Osteocyte (in vitro differentiated cells): ENCODE measurements at regions not wholly inside any gene's neighbourhood (a gene's known extent, or its start where the extent isn't known, plus 50 kb on each side); places are given as distances from the start of the nearest gene placed in this dataset.
A peak's percentile ranks its signal among the peaks of the same experiment; 100 is the strongest.

Experiments used
- DNase-seq: peaks from one replicate; pipeline ENCODE4 v3.0.0; 2021; ENCODE audit warnings: mixed read lengths; ENCODE audit not compliant: unreplicated experiment; ENCODE audit errors: extremely low spot score
- H3K27ac Mint-ChIP-seq: one replicate; pipeline ENCODE4 v1.8.0; 2021; ENCODE audit warnings: mild to moderate bottlenecking, mixed read lengths; ENCODE audit not compliant: unreplicated experiment
- H3K27me3 Mint-ChIP-seq: one replicate; pipeline ENCODE4 v1.8.0; 2021; ENCODE audit warnings: mixed read lengths; ENCODE audit not compliant: unreplicated experiment
- H3K36me3 Mint-ChIP-seq: one replicate; pipeline ENCODE4 v1.8.0; 2021; ENCODE audit warnings: mixed read lengths; ENCODE audit not compliant: unreplicated experiment
- H3K4me1 Mint-ChIP-seq: one replicate; pipeline ENCODE4 v1.8.0; 2021; ENCODE audit warnings: mixed read lengths; ENCODE audit not compliant: unreplicated experiment
- H3K4me3 Mint-ChIP-seq: one replicate; pipeline ENCODE4 v1.8.0; 2021; ENCODE audit warnings: mild to moderate bottlenecking, moderate library complexity, mixed read lengths; ENCODE audit not compliant: unreplicated experiment
- H3K9me3 Mint-ChIP-seq: one replicate; pipeline ENCODE4 v1.8.0; 2021; ENCODE audit warnings: mixed read lengths; ENCODE audit not compliant: unreplicated experiment
- TF ChIP-seq, protein P1 (sequence below): fragments of 200-600 bp; sonication (generic); IDR thresholded peaks from 2 replicates; pipeline ENCODE4 v1.5.0; 2021; ENCODE audit warnings: antibody characterized with exemption, mild to moderate bottlenecking, moderate library complexity

DNA sequence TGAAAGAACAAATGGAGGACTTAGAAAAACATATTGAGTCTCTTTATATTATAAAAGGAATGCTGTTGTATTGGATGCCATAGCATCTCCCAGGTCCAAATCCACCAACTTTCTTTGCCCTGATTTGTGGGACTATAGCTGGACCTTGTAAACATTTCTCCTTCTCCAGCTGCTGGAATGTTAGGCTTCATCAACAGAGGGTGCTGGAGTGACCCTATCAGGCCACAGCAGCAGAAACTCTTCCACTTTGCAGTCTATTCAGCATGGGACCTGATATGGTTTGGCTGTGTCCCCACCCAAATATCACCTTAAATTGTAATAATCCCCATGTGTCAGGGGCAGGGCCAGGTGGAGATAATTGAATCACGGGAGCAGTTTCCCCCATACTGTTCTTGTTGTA lies 138.4 kb upstream of the ARL4C start:
- TF ChIP-seq, protein P1, sequence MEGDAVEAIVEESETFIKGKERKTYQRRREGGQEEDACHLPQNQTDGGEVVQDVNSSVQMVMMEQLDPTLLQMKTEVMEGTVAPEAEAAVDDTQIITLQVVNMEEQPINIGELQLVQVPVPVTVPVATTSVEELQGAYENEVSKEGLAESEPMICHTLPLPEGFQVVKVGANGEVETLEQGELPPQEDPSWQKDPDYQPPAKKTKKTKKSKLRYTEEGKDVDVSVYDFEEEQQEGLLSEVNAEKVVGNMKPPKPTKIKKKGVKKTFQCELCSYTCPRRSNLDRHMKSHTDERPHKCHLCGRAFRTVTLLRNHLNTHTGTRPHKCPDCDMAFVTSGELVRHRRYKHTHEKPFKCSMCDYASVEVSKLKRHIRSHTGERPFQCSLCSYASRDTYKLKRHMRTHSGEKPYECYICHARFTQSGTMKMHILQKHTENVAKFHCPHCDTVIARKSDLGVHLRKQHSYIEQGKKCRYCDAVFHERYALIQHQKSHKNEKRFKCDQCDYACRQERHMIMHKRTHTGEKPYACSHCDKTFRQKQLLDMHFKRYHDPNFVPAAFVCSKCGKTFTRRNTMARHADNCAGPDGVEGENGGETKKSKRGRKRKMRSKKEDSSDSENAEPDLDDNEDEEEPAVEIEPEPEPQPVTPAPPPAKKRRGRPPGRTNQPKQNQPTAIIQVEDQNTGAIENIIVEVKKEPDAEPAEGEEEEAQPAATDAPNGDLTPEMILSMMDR = peak; percentile 15
- H3K4me3 Mint-ChIP-seq = no peak overlapping the region
- peaks cover 21% of the 10 kb centered on the region for H3K4me1 Mint-ChIP-seq
- peak; percentile 25 for DNase-seq
- no peaks in the 10 kb centered on the region for H3K27me3 Mint-ChIP-seq
- no peaks in the 10 kb centered on the region for H3K36me3 Mint-ChIP-seq
- no peaks in the 10 kb centered on the region for H3K9me3 Mint-ChIP-seq
- no peak overlapping the region for H3K27ac Mint-ChIP-seq

DNA sequence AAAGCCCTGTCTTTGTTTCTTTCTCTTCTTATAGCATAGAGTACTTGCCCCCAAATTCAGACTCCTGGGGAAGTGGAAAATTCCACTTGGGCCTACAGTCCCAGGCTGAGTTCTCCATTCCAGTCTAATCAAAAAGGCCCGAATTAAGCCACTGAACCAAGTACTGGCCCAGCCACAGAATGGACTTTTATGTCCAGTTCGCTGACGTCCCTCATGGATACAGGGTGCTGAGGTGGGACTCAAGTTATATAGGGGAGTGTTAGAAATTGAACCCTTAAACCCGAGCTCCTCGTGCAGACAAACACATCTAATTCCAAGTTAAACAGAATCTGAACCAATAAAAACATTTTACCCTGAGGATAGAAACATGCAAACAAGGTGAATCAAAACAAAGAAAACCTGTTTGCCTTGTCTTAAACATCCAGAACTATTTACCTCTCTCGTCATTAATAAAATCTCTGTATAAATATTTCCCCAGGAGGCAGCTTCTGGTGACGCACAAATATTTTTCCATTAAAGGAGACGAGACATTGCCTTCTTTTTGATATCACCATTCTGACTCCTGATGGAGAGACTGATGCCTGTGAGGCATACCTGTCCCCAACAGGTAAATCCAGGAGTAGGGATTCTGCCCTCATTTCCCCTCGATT lies 136.8 kb upstream of the ARL4C start:
- H3K9me3 Mint-ChIP-seq = no peaks in the 10 kb centered on the region
- no peak overlapping the region for H3K27ac Mint-ChIP-seq
- TF ChIP-seq, protein P1 = no peak
- H3K27me3 Mint-ChIP-seq = no peaks in the 10 kb centered on the region
- DNase-seq = peak; percentile 40
- peaks cover 24% of the 10 kb centered on the region for H3K4me1 Mint-ChIP-seq
- H3K4me3 Mint-ChIP-seq = no peak overlapping the region
- H3K36me3 Mint-ChIP-seq = peaks cover 2% of the 10 kb centered on the region

DNA sequence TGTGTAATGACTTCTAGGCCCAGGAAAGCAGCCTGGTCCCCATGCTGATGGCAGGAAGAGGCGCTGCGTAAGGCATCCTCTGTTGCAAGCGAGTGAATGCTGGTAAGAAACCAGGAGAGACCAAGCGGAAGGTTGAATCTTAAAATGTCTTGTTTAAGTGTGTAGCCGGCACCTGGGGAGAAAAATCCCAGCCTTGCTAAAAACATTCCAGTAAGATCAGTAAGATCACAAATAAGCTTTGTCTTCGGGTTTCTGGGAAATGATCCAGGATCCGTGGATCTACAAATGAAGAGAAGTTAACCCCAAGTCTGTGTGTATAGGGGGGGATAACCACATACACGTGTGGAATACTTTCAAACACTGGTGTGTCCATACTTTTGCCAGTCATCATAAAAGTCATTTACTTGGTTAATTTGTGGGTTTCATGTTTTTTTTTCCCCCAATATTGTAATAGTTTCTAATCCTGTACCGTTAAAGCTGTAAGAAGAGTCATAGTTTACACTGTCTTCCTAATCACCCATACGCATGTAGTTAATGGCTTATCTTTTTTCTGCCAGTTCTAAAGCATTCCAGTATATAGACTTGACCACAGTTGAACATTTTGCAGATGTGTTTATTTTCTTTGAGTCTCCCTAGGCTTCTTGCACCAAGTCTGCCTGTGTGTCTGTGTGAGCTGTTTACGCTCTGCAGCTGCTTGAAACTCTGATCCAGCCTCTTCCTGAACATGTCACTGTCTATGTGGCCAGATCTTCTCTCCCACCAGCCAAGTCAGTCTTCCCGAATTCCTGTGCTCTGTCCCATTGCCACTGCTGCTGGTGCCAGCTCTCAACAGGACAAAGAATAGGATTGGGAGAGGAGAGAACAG lies 135.9 kb upstream of the ARL4C start:
- H3K9me3 Mint-ChIP-seq = no peaks in the 10 kb centered on the region
- DNase-seq = peak; percentile 49
- no peak overlapping the region for H3K4me3 Mint-ChIP-seq
- TF ChIP-seq, protein P1 = no peak
- H3K4me1 Mint-ChIP-seq = peaks cover 24% of the 10 kb centered on the region
- H3K36me3 Mint-ChIP-seq = peaks cover 2% of the 10 kb centered on the region
- H3K27ac Mint-ChIP-seq = peak overlapping the region; percentile 20
- no peaks in the 10 kb centered on the region for H3K27me3 Mint-ChIP-seq

DNA sequence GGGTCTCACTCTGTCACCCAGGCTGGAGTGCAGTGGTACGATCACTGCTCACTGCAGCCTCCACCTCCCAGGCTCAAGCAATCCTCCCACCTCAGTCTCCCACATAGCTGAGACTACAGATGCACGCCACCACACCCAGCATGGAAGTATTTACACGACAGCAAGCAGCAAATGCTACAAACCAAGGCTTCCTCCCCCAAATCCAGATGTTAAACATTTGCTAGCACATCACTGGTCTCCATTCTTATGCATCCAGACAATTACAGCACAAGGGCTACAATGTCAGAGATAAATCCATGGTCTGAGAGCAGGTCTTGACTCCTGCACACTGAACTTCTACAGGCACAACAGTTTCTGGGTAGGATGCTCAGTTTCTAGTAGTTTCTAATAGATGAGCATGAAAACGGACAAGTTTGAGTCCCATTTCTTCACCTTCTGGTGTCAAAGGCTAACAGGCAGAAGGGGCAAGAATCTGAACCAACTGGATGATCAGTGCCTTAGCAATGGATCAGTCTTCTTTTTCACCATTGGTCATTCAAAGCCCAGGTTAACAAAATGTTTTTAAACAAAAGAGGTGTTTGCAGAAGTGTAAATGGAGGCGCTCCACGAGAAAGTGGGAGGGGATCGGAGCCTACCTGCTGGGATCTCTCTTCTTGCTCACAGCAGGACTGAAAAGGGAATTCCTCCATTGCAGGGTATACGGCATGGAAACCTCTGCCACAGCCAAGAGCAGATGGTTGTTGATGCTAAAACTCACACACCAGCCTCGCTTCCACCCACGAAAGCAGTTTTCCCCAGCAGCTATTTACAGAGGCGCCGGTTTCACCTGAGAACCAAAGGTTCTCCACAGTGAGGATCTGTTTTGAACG lies 135.0 kb upstream of the ARL4C start:
- peaks cover 24% of the 10 kb centered on the region for H3K4me1 Mint-ChIP-seq
- no peaks in the 10 kb centered on the region for H3K27me3 Mint-ChIP-seq
- peaks cover 2% of the 10 kb centered on the region for H3K36me3 Mint-ChIP-seq
- peak; percentile 48 for DNase-seq
- H3K27ac Mint-ChIP-seq = no peak overlapping the region
- TF ChIP-seq, protein P1 = no peak
- H3K4me3 Mint-ChIP-seq = no peak overlapping the region
- no peaks in the 10 kb centered on the region for H3K9me3 Mint-ChIP-seq
